GM21447 (cell line): ENCODE measurements at regions not wholly inside any gene's neighbourhood (a gene's known extent, or its start where the extent isn't known, plus 50 kb on each side); places are given as distances from the start of the nearest gene placed in this dataset.

Source experiments
- ATAC-seq: cut with Tn5 transposase; IDR thresholded peaks from one replicate; pipeline ENCODE4 v1.9.1; 2021; ENCODE audit not compliant: unreplicated experiment

- ATAC-seq = no peak
Measured at GRCh38 chr4:185892165-185892564, 80.2 kb upstream of the SORBS2 start.

DNA sequence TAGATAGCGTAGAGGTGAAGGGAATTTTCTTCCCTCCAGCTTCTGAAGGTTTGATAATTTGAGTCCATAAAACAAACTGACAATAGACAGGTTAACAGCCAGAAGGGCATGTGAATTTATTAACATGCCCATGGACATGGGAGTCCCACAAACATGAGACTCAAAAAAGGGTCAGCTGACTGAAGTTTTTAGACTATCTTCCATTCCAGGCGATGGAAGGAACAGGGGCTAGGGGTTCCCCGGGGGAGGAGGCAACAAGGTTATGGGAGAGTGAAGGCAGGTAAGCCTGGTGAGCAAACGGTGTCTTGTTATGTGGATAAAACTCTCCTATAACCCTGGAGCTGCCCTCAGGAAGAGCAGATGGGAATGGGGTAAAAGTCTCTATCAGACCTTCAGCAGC, 81.5 kb upstream of the SORBS2 start:
- ATAC-seq = no peak

GRCh38 chr4:185894481-185894880, 82.5 kb upstream of the SORBS2 start:
- ATAC-seq = no peak

DNA sequence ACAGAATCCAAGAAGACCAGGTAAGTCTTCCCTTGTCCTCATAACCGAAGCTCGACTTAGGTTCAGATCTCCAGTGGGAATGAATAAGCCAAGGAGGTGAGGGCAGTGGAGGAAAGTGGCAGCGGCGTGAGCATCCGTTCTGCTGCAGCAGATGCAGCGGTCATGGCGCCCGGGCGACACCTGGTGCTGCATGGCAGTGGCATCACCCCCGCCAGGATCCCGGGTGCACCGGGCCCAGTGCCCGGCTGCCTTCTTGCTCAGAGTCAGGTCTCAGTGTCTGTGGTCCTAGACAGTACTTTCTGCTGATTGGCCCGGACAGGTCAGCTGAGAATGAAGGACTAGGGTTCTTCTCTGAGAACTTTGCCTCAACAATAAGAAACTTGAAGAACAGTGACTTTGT, 83.4 kb upstream of the SORBS2 start:
- ATAC-seq = no peak

DNA sequence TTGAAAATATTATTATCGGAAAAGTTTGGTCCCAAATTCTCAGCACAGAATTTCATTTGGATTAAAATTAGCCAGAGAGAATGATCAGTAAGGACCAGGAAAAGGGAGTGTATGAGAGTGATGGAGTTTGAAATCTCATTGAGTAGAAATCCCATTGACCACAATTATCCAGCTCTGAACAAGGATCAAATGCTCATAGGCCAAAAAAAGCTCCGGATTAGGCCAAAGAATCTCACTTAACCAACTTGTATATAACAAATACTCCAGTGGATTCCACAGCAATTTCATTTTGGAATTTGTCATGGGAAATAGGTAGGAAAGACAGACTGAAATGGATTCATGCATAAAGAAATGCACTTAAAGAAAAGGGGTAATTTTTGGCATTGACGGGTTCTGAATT, 83.9 kb upstream of the SORBS2 start:
- no peak for ATAC-seq

DNA sequence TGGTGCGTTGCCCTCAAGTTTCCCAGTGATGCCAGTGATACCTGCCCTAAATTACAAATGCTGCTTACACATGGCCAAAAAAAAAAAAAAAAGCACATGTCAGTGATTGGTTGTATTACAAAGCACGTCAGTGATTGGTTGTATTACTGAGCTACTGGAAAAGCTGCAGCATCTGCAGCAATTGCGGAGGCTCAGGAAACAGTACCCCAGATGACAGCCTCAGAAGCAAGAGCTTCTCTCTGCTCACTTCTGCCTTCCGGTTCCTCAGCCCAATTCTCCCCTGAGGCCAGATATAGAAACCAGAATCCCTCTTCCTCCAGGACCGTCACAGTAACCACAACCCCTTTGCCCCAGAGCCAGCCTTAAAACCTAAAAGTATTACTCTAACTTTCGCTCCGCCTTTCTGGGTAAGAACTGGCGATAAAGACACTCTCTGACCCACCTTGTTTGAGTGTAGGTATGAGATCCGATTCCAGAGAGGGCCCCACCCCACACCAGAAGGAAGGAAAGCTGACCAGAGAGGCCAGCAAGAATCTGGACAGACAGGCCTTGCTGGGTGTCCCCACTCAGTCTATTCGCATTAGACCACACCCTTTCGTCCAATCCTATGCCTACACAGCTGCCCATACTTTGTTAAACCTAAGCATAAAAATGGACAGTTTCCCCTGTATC, 85.0 kb upstream of the SORBS2 start:
- peak; percentile 63 for ATAC-seq

GRCh38 chr4:185898413-185898812, 86.4 kb upstream of the SORBS2 start:
- no peak for ATAC-seq

GRCh38 chr4:185899833-185900232, 87.8 kb upstream of the SORBS2 start:
- ATAC-seq = no peak

DNA sequence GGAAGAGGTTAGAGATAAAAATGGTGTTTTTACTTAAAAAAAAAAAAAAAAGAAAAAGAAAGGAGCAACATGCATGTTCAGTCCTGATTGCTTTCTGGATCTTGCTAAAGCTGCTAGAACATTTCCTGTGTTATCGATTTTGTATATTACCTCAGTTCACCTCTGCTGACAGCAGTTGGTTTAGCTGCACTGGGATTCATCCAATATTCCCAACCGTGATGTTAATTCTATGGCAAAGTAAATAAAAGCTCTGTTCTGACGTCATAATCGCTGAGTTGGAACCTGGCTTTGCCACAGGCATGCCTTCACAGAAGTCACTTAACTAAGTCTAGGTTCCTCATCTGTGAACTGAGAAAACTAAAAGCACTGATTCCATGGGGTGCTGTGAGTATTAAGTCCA, 90.7 kb upstream of the SORBS2 start:
- no peak for ATAC-seq

DNA sequence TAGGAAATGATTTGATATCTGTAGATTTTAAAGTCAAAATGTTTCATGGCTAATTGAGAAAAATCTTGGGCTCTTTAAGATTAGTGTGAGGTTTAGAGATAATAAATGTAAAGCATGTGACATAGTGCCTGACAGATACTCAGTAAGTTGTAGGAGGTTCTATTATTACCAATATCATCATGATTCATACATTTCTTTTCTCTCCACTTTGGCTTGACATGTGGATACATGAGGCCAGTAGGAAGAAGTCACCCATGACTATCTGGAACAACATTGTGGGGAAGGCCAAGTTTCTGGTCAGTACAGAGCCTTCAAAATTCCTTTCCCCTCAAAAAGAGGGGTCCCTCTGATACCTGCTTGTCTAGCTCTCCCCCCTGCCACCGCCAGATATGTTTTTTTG, 91.2 kb upstream of the SORBS2 start:
- no peak for ATAC-seq

DNA sequence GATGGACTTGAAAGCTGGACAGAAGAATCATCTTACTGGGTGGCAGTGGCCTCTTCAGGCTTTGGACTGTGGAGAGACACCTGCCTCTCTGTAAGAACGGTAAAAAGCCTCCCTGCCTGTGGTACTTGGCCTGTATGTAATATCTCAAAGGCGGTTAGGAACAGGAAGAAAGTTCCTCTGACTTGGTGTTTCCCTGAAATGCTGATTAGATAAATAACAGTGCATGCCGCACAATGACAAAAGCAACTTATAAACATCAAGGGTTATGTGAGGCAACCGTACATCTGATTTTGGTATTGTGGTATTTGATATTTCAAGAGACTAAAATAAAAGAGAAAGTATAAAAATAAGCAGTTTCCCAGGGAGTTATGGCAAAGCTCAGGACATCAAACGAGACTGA, 92.4 kb upstream of the SORBS2 start:
- ATAC-seq = no peak

GRCh38 chr4:185909972-185910371, 98.0 kb upstream of the SORBS2 start:
- no peak for ATAC-seq

DNA sequence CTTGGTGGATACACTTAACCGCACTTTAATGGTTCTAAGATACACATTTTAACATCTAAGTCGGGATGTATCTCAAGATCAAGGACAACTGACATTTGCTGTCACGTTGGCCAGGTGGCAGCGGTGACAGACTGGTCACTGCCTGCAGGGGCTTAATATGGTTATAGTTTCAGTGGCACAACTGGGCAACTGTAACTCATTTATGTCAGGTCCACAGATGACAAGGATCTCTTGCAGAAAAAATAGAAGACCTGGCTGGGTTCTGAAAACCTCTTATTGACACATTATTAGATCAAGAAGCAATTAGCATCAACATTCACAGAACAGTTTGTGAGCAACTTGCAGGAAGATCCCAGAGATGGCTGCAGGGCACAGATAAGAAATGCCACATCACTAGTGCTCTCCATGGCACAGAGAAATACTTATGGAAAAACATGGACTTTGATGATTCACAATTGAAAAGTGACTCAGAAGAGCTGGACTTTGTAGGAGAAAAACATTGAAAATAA, 99.6 kb upstream of the SORBS2 start:
- ATAC-seq = no peak

GRCh38 chr4:185912779-185913178, 100.8 kb upstream of the SORBS2 start:
- ATAC-seq = no peak

- ATAC-seq = no peak
Measured at GRCh38 chr4:185914583-185915199, 102.7 kb upstream of the SORBS2 start.

DNA sequence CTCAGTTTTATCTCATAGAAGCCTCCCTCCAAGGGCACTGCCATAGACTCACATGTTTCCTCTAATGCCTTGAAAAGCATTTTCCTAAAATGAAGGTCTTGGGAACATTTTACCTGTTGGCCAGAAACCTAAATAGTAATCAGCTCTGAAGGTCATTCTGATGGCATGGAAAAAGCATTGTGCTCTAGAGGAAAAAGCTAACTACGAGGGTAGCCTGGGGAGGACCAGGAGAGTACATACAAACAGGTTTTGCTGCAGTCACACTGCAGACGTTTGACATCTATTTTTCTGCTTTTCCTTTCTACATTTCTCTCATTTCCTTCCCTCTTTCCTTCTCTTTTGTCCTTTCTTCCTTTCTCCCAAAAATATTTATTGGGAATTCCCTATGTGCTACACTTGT, 103.3 kb upstream of the SORBS2 start:
- no peak for ATAC-seq

- no peak for ATAC-seq
Measured at GRCh38 chr4:185915817-185916216, 103.8 kb upstream of the SORBS2 start.

DNA sequence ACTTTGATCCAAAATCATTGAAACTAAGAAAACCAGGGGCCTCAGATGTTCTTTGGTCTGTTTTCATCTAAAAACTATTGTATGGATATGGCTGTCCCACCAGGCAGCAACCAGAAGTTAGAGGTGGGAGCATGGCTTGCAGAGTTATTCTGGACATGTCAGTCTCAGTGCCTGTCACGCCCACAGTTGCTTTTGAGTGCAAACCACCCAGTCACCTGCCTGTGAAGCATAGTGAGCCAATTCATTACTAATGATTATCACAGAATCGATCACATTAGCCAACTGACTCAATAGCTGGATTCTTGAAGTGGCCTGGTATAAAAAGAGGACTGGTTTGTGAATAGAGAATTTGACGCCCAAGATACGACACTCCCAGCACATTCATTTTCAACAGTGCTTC, 104.2 kb upstream of the SORBS2 start:
- ATAC-seq = no peak

DNA sequence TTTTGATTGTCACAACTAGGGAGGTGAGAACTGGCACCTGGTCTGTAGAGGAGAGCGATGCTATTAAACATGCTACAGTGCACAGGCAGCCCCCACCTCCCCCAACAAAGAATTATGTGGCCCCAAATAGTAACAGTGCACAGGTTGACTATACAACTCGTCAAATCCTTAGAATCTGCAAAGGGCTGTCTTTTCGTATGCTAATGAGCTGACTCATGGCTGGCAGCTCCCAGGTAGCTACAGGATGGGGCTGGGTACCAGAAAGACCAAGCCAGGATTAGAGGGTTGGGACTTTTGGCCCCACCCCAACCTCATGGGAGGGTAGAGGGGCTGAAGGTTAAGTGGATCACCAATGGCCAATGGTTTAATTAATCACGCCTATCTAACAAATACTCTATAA, 104.7 kb upstream of the SORBS2 start:
- no peak for ATAC-seq

- no peak for ATAC-seq
Measured at GRCh38 chr4:185919107-185919506, 107.1 kb upstream of the SORBS2 start.

- ATAC-seq = no peak
Measured at GRCh38 chr4:185920171-185920570, 108.2 kb upstream of the SORBS2 start.

DNA sequence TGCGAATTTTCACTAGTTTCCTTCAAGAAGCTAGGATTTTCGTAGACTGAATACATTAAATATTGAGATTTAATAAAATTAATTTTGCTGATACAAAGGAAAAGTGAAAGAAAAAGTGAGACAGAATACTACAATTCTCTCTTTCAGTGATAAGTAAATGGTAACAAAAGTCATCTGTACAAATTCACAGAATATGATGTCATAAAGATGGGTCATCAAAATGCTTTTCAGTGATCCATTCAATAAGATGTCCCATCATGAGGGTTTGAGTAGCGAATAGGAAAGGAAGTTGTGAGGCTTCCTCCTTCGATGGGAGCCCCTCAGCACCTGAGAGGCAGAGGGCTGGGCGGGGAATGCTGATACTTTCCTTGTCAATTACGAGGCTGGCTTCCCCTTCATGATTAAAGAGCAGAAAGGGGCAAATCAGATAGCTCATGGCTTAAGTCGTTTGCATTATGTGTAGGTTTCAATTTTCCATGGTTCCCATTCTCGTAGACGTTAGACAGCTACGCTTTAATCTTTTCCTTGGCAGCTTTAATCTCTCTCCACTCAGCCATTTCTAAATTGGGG, 108.8 kb upstream of the SORBS2 start:
- no peak for ATAC-seq
